T-helper 2 cell treated with Interferon-gamma antibody and Interleukin-4, amounts not matched to agents 5 μg/mL and 100 μg/mL, for 36 hours (primary cell): ENCODE measurements at regions not wholly inside any gene's neighbourhood (a gene's known extent, or its start where the extent isn't known, plus 50 kb on each side); places are given as distances from the start of the nearest gene placed in this dataset.

ENCODE experiments used
- DNase-seq: peaks from one replicate; pipeline ENCODE4 v3.0.0; 2021; ENCODE audit warnings: low spot score
- H3K27ac Mint-ChIP-seq: one replicate; pipeline ENCODE4 v1.8.0; 2021; ENCODE audit warnings: mild to moderate bottlenecking, mixed read lengths
- H3K27me3 Mint-ChIP-seq: one replicate; pipeline ENCODE4 v1.8.0; 2021; ENCODE audit warnings: low read depth, mixed read lengths
- H3K36me3 Mint-ChIP-seq: one replicate; pipeline ENCODE4 v1.8.0; 2021; ENCODE audit warnings: low read depth, mixed read lengths
- H3K4me1 Mint-ChIP-seq: one replicate; pipeline ENCODE4 v1.8.0; 2021; ENCODE audit warnings: low read depth, mixed read lengths
- H3K4me3 Mint-ChIP-seq: one replicate; pipeline ENCODE4 v1.8.0; 2022; ENCODE audit warnings: mild to moderate bottlenecking, moderate library complexity, mixed read lengths
- H3K9me3 Mint-ChIP-seq: one replicate; pipeline ENCODE4 v1.8.0; 2021; ENCODE audit warnings: mixed read lengths

DNA sequence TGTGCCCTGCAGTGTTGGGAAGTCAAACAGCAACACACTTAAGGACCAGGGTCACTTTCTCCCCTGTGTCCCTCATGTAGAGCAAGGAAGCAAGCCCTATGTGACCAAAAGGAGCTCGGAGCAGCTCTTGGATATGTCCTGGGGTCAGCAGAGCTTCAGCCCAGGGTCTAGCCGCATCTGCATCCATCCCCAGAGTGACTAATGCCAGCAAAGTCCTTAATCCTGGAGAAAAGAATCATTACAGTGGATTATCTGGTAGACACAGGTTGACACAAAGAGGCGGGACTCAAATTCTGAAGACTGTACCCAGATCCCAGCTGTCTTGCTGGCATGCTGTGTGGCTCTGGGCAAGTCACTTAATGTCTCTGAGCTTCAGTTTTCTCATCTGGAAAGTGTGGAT lies 239.1 kb upstream of the PWP1 start:
- H3K27me3 Mint-ChIP-seq, result no peaks in the 10 kb centered on the region
- no peaks in the 10 kb centered on the region for H3K4me1 Mint-ChIP-seq
- H3K9me3 Mint-ChIP-seq, result no peaks in the 10 kb centered on the region
- DNase-seq, result no peak
- H3K27ac Mint-ChIP-seq, result no peak overlapping the region
- no peak overlapping the region for H3K4me3 Mint-ChIP-seq
- H3K36me3 Mint-ChIP-seq, result no peaks in the 10 kb centered on the region

GRCh38 chr12:107447336-107447735 lies 238.3 kb upstream of the PWP1 start:
- Mint-ChIP-seq H3K9me3 (no peaks in the 10 kb centered on the region), H3K4me3 (no peak overlapping the region), H3K27ac (no peak overlapping the region), H3K4me1 (no peaks in the 10 kb centered on the region), H3K36me3 (no peaks in the 10 kb centered on the region), H3K27me3 (no peaks in the 10 kb centered on the region)
- DNase-seq, result no peak

DNA sequence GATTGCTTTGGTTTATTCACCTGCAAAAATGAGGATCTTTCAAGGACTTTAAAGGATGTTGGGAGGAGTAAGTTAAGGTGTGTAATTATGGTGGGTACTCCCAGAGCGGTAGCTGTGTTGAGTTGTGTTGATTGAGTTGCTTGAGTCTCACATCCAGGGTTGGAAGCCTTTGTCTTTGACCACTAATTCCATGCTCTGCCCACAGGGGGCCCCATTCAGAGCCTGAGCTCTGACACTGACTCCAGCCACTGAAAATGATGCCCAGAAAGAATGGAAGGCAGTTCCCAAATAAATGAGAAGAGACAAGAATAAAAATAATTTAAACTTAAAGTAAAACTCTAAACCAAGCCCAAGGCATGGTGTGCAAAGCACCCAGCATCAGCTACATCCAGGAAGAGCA lies 237.4 kb upstream of the PWP1 start:
- DNase-seq, result no peak
- H3K4me3 Mint-ChIP-seq, result no peak overlapping the region

DNA sequence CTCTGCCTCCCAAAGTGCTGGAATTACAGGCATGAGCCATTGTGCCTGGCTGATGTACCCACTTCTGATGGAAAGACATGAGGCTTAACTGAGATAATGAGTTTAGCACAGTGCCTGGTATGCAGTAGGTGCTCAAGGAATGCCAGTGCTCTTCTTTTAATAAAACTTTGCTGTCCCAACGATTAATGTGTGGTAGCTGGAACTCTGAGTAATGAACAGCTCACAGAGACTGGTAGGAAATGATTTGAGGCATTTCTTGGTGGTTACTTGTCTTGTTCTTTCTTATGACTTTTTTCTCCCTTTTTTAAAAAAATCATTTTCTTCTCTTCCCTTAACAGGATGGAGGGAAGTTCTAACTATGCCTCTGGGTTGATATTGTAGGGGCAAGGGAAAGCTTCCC lies 235.7 kb upstream of the PWP1 start:
- H3K9me3 Mint-ChIP-seq, result no peaks in the 10 kb centered on the region
- H3K4me3 Mint-ChIP-seq, result no peak overlapping the region
- DNase-seq, result no peak
- H3K4me1 Mint-ChIP-seq, result no peaks in the 10 kb centered on the region
- H3K36me3 Mint-ChIP-seq, result no peaks in the 10 kb centered on the region
- H3K27me3 Mint-ChIP-seq, result no peaks in the 10 kb centered on the region
- no peak overlapping the region for H3K27ac Mint-ChIP-seq

More for the DNA sequence above, 237.4 kb upstream of the PWP1 start:
- H3K27ac Mint-ChIP-seq, result no peak overlapping the region
- H3K27me3 Mint-ChIP-seq, result no peaks in the 10 kb centered on the region
- H3K36me3 Mint-ChIP-seq, result no peaks in the 10 kb centered on the region
- H3K9me3 Mint-ChIP-seq, result no peaks in the 10 kb centered on the region
- H3K4me1 Mint-ChIP-seq, result no peaks in the 10 kb centered on the region

DNA sequence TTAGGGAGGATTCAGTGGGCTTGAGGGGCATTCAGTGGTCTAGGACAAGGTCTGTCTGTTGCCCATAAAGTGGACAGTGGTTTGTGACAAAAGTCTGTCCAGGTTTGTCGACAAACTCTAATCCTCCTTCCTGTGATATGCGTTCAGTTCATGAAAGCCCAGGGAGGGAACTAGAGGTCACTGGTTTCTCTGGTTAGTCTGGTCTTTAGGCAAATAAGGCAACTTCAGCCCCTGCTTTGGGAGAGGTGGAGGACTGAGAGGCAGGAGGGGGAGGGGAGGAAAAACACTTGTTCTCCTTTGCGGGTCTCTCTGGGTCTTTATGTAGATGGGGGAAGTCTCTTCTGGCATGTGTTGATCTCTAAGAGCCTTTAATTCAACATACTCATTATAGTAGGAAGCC lies 235.1 kb upstream of the PWP1 start:
- Mint-ChIP-seq H3K9me3 (no peaks in the 10 kb centered on the region), H3K4me3 (no peak overlapping the region), H3K4me1 (no peaks in the 10 kb centered on the region), H3K27me3 (no peaks in the 10 kb centered on the region), H3K27ac (no peak overlapping the region), H3K36me3 (no peaks in the 10 kb centered on the region)
- DNase-seq, result no peak

DNA sequence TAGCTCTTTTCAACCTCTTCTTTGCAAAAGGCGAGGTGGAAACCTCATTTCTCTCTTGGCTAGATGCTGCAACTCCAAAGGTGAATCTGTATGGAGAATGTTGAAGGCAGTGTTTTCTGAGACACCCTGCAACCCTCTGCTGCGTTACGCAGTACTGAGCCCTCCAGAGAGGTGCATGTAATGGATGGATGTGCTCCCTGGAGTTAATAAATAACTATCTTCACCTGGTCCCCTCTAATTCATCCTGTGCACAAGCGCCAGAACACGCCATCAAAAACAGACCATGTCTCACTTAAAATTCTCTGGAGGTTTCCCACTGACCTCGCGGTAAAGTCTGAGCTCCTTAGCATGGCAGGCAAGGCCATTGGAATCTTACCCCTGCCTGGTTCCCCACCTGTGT lies 234.4 kb upstream of the PWP1 start:
- Mint-ChIP-seq H3K27ac (no peak overlapping the region), H3K4me1 (no peaks in the 10 kb centered on the region), H3K27me3 (no peaks in the 10 kb centered on the region), H3K4me3 (no peak overlapping the region), H3K9me3 (no peaks in the 10 kb centered on the region), H3K36me3 (no peaks in the 10 kb centered on the region)
- DNase-seq, result no peak

GRCh38 chr12:107454109-107454830 lies 231.3 kb upstream of the PWP1 start:
- H3K27me3 Mint-ChIP-seq, result no peaks in the 10 kb centered on the region
- H3K4me3 Mint-ChIP-seq, result no peak overlapping the region
- no peak overlapping the region for H3K27ac Mint-ChIP-seq
- no peaks in the 10 kb centered on the region for H3K36me3 Mint-ChIP-seq
- no peaks in the 10 kb centered on the region for H3K4me1 Mint-ChIP-seq
- H3K9me3 Mint-ChIP-seq, result no peaks in the 10 kb centered on the region
- DNase-seq, result no peak

DNA sequence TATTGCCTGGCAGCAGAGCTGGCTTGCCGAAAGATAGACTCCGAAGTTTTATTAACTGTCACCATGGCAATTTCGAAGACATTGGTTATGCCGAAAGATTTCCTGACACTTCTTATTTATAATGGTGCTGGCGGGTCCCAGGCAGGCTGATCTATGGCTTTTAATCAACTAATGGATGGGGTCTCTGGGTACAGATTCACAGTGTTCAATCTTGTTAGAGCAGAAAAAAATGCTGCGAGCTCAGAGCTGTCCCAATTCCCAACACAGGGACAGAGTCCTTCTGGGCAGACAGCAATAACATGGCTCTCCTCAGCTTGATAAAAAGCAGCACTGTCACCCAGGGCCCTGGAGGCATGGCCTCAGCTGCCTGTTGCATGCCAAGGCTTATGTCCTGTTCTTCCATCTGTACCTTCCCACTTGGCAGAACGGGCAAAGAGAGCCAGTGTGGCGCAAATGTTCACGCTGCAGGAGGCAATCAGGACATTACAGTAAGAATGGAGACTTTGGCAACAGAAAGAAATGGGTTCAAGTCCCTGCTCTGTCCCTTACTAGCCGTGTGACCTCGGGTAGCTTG lies 228.2 kb upstream of the PWP1 start:
- Mint-ChIP-seq H3K36me3 (no peaks in the 10 kb centered on the region), H3K4me3 (no peak overlapping the region), H3K9me3 (no peaks in the 10 kb centered on the region), H3K27me3 (no peaks in the 10 kb centered on the region), H3K27ac (no peak overlapping the region), H3K4me1 (peaks cover 2% of the 10 kb centered on the region)
- no peak for DNase-seq

- Mint-ChIP-seq H3K9me3 (no peaks in the 10 kb centered on the region), H3K4me1 (peaks cover 2% of the 10 kb centered on the region), H3K4me3 (no peak overlapping the region), H3K27me3 (no peaks in the 10 kb centered on the region), H3K27ac (no peak overlapping the region), H3K36me3 (no peaks in the 10 kb centered on the region)
- no peak for DNase-seq
Measured at GRCh38 chr12:107458163-107458562, 227.4 kb upstream of the PWP1 start.

- H3K27me3 Mint-ChIP-seq, result no peaks in the 10 kb centered on the region
- no peak overlapping the region for H3K27ac Mint-ChIP-seq
- DNase-seq, result no peak
- no peak overlapping the region for H3K4me3 Mint-ChIP-seq
- H3K9me3 Mint-ChIP-seq, result no peaks in the 10 kb centered on the region
- peaks cover 2% of the 10 kb centered on the region for H3K4me1 Mint-ChIP-seq
- no peaks in the 10 kb centered on the region for H3K36me3 Mint-ChIP-seq
Measured at GRCh38 chr12:107458990-107459389, 226.6 kb upstream of the PWP1 start.

GRCh38 chr12:107459641-107460040 lies 226.0 kb upstream of the PWP1 start:
- H3K9me3 Mint-ChIP-seq, result no peaks in the 10 kb centered on the region
- H3K27me3 Mint-ChIP-seq, result no peaks in the 10 kb centered on the region
- no peak overlapping the region for H3K4me3 Mint-ChIP-seq
- H3K27ac Mint-ChIP-seq, result no peak overlapping the region
- no peaks in the 10 kb centered on the region for H3K36me3 Mint-ChIP-seq
- no peak for DNase-seq
- peaks cover 4% of the 10 kb centered on the region for H3K4me1 Mint-ChIP-seq

DNA sequence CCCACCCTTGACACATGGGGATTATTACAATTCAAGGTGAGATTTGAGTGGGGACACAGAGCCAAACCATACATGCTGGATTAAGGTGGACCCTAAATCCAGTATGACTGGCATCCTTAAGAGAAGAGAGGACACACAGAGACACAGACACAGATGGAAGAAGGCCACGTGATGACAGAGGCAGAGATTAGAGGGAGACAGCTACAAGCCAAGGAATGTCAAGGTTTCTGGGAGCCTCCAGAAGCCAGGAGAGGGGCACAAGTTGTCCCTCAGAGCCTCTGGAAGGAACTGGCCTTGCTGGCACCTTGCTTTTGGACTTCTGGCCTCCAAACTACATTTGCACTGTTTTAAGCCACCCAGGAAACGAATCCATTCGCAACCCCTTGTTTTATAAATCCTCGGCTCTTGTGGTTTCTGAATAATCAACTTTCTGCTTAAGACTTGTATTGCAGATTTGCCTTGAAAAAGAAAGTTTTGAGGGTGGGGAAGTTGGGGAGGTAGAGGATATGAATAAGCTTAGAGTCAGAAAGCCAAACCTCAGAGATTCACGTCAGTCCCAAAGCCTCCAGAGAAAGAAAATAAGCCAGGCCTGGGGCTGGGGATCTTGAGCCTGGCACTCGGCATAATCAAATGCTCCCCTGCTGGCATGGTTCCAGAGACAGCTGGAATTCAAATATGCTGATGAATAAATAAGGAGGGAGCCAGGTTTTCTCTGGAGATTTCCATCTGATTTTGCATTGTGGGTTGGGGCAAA lies 224.2 kb upstream of the PWP1 start:
- Mint-ChIP-seq H3K27ac (no peak overlapping the region), H3K4me3 (no peak overlapping the region), H3K27me3 (no peaks in the 10 kb centered on the region), H3K4me1 (peaks cover 4% of the 10 kb centered on the region), H3K36me3 (no peaks in the 10 kb centered on the region), H3K9me3 (no peaks in the 10 kb centered on the region)
- DNase-seq, result no peak

GRCh38 chr12:107462428-107463332 lies 222.9 kb upstream of the PWP1 start:
- no peak for DNase-seq
- H3K36me3 Mint-ChIP-seq, result no peaks in the 10 kb centered on the region
- no peak overlapping the region for H3K4me3 Mint-ChIP-seq
- no peak overlapping the region for H3K27ac Mint-ChIP-seq
- no peaks in the 10 kb centered on the region for H3K27me3 Mint-ChIP-seq
- no peaks in the 10 kb centered on the region for H3K9me3 Mint-ChIP-seq
- H3K4me1 Mint-ChIP-seq, result peaks cover 4% of the 10 kb centered on the region

GRCh38 chr12:107464644-107465043 lies 221.0 kb upstream of the PWP1 start:
- DNase-seq, result no peak
- Mint-ChIP-seq H3K36me3 (no peaks in the 10 kb centered on the region), H3K9me3 (no peaks in the 10 kb centered on the region), H3K4me1 (peaks cover 4% of the 10 kb centered on the region), H3K4me3 (no peak overlapping the region), H3K27me3 (no peaks in the 10 kb centered on the region), H3K27ac (no peak overlapping the region)
